Endothelial cell of umbilical vein (primary cell): ENCODE measurements at regions not wholly inside any gene's neighbourhood (a gene's known extent, or its start where the extent isn't known, plus 50 kb on each side); places are given as distances from the start of the nearest gene placed in this dataset.

ENCODE experiments used
- BruUV-seq: library from RNA; stranded (reverse); fragments of 400-500 nt; replicated peaks from 2 replicates; lab custom pipeline; 2021; lab: Mats Ljungman, UMichigan
- CTCF ChIA-PET: fragments of 300-600, 350-600 bp; sonication (Branson Sonifier 250); formaldehyde crosslinking; loops from one replicate; lab custom pipeline; 2021; ENCODE audit warnings: antibody characterized with exemption, inconsistent platforms; lab: Charles Lee
- POLR2A ChIA-PET: fragments of 300-600, 350-600 bp; sonication (Branson Sonifier 250); formaldehyde crosslinking; loops from one replicate; lab custom pipeline; 2021; ENCODE audit warnings: antibody characterized with exemption, inconsistent platforms; lab: Charles Lee
- DNase-seq: peaks from one replicate; pipeline ENCODE4 v3.0.0-alpha.2; 2011; ENCODE audit warnings: low read depth, low spot score
- FAIRE-seq: peaks from 2 replicates; lab custom pipeline; 2011; peaks lifted over from hg19 to GRCh38; lab: Jason Lieb, UNC
- H2AFZ ChIP-seq: 2 replicates; pipeline ENCODE4 v1.6.0; 2012; ENCODE audit warnings: low read depth, low read length, control low read depth, inconsistent platforms
- H3K27ac ChIP-seq: 2 replicates; pipeline ENCODE4 v1.5.1; 2011; ENCODE audit warnings: low read depth, mild to moderate bottlenecking, control low read depth, low read length, moderate library complexity; ENCODE audit not compliant: insufficient read depth
- H3K27me3 ChIP-seq, 2 experiments: 2 replicates each; pipeline versions ENCODE4 v1.6.0 to v1.6.1; 2011; ENCODE audit warnings: low read length in 2 of 2, mixed read lengths in 1 of 2; ENCODE audit not compliant: control insufficient read depth in 2 of 2, insufficient read depth in 2 of 2
- H3K36me3 ChIP-seq, 2 experiments: 2 replicates in 1 of 2; 3 replicates in 1 of 2; pipeline ENCODE4 v1.5.1; 2011; ENCODE audit warnings: low read length in 2 of 2, mild to moderate bottlenecking in 1 of 2, moderate library complexity in 1 of 2; ENCODE audit not compliant: control insufficient read depth in 2 of 2, insufficient read depth in 2 of 2; ENCODE audit errors: extremely low read depth in 1 of 2
- H3K4me1 ChIP-seq: 3 replicates; pipeline ENCODE4 v1.5.1; 2011; ENCODE audit warnings: mild to moderate bottlenecking, low read length; ENCODE audit not compliant: control insufficient read depth, insufficient read depth; ENCODE audit errors: extremely low read depth
- H3K4me2 ChIP-seq: 2 replicates; pipeline ENCODE4 v1.6.1; 2011; ENCODE audit warnings: low read length, control low read depth, mixed read lengths; ENCODE audit not compliant: insufficient read depth
- H3K4me3 ChIP-seq, 3 experiments: fragments of 200-600 bp in 1 of 3; sonication (generic), shearing (Covaris generic) in 1 of 3; replicated peaks in 1 of 3; 2 replicates each; pipeline ENCODE4 v1.5.1; 2011 to 2016; ENCODE audit warnings: control low read depth in 3 of 3, low read length in 3 of 3, mild to moderate bottlenecking in 2 of 3, inconsistent platforms in 1 of 3, low read depth in 1 of 3, moderate library complexity in 1 of 3; ENCODE audit not compliant: insufficient read depth in 1 of 3
- H3K79me2 ChIP-seq: 2 replicates; pipeline ENCODE4 v1.6.0; 2012; ENCODE audit warnings: low read length, inconsistent platforms; ENCODE audit not compliant: control insufficient read depth, insufficient read depth
- H3K9ac ChIP-seq: replicated peaks from 2 replicates; pipeline ENCODE3; 2011; ENCODE audit warnings: low read length, control low read depth; ENCODE audit not compliant: insufficient read depth; ENCODE audit errors: extremely low read depth
- H3K9me1 ChIP-seq: replicated peaks from 3 replicates; pipeline ENCODE4 v1.6.0; 2011; ENCODE audit warnings: mild to moderate bottlenecking, low read length; ENCODE audit not compliant: control insufficient read depth, insufficient read depth; ENCODE audit errors: extremely low read depth
- H3K9me3 ChIP-seq: replicated peaks from 2 replicates; pipeline ENCODE4 v1.5.1; 2012; ENCODE audit warnings: low read length, inconsistent platforms; ENCODE audit not compliant: control insufficient read depth, insufficient read depth
- H4K20me1 ChIP-seq: replicated peaks from 2 replicates; pipeline ENCODE3; 2011; ENCODE audit warnings: mild to moderate bottlenecking, low read length; ENCODE audit not compliant: control insufficient read depth, insufficient read depth; ENCODE audit errors: extremely low read depth
- GATA2 ChIP-seq: IDR thresholded peaks from 2 replicates; pipeline ENCODE4 v1.7.0; 2011; ENCODE audit warnings: low read depth, mild to moderate bottlenecking, moderate library complexity, mixed read lengths, low read length; ENCODE audit not compliant: insufficient read length, insufficient read depth
- JUN ChIP-seq: IDR thresholded peaks from 2 replicates; pipeline ENCODE4 v1.6.1; 2011; ENCODE audit warnings: borderline replicate concordance, low read depth; ENCODE audit not compliant: insufficient read length, insufficient read depth
- MYC ChIP-seq: IDR thresholded peaks from one replicate; pipeline ENCODE4 v1.6.1; 2011; ENCODE audit warnings: mild to moderate bottlenecking, low read depth, low read length
- POLR2A ChIP-seq: IDR thresholded peaks from 2 replicates; pipeline ENCODE4 v1.6.1; 2012; ENCODE audit warnings: low read depth, mild to moderate bottlenecking, control low read depth, low read length
- POLR2AphosphoS5 ChIP-seq: IDR thresholded peaks from 2 replicates; pipeline ENCODE4 v1.6.1; 2012; ENCODE audit warnings: low read depth, mild to moderate bottlenecking, control low read depth, low read length, moderate library complexity; ENCODE audit not compliant: insufficient read depth
- dilution Hi-C: fragments of 300-500 bp; cut with MboI; formaldehyde crosslinking; loops from one replicate; pipeline ENCODE4 v1.15.0; 2019; ENCODE audit warnings: low sequenced_read_pairs; ENCODE audit not compliant: extremely low pct_ligation_motif_present
- intact Hi-C: fragments of 100-400 bp; cut with micrococcal nuclease; formaldehyde crosslinking; loops from one replicate; pipeline ENCODE4 v1.10.0; 2022

GRCh38 chr2:122935506-122935905 is 1089.6 kb upstream of the CNTNAP5 start:
- FAIRE-seq, result no peak
- H3K9ac ChIP-seq, result no peak overlapping the region
- dilution Hi-C loops, result no loop called here
- H3K79me2 ChIP-seq, result no peaks in the 10 kb centered on the region
- intact Hi-C loops, result no loop called here
- no peaks in the 10 kb centered on the region for H3K9me1 ChIP-seq
- ChIA-PET POLR2A (no interaction called here), CTCF (no interaction called here)
- TF ChIP-seq POLR2A (no peak), POLR2AphosphoS5 (no peak), JUN (no peak), GATA2 (no peak)
- no TSS peak for BruUV-seq
- no peaks in the 10 kb centered on the region for H3K27me3 ChIP-seq
- peaks cover 2% of the 10 kb centered on the region for H3K9me3 ChIP-seq
- DNase-seq, result no peak
- H2AFZ ChIP-seq, result no peak overlapping the region
- no peak overlapping the region for H3K27ac ChIP-seq
- H4K20me1 ChIP-seq, result no peaks in the 10 kb centered on the region
- H3K4me3 ChIP-seq, result no peak overlapping the region
- H3K36me3 ChIP-seq, result no peaks in the 10 kb centered on the region
- no peak overlapping the region for H3K4me2 ChIP-seq
- H3K4me1 ChIP-seq, result no peaks in the 10 kb centered on the region

GRCh38 chr2:122939796-122940195 is 1085.3 kb upstream of the CNTNAP5 start:
- Histone ChIP-seq H3K4me2 (no peak overlapping the region), H3K4me3 (no peak overlapping the region), H3K36me3 (no peaks in the 10 kb centered on the region), H3K9me1 (no peaks in the 10 kb centered on the region), H3K27me3 (no peaks in the 10 kb centered on the region), H4K20me1 (no peaks in the 10 kb centered on the region), H3K79me2 (no peaks in the 10 kb centered on the region), H3K27ac (no peak overlapping the region), H3K4me1 (no peaks in the 10 kb centered on the region), H2AFZ (no peak overlapping the region), H3K9ac (no peak overlapping the region), H3K9me3 (peaks cover 2% of the 10 kb centered on the region)
- no peak for FAIRE-seq
- DNase-seq, result no peak
- CTCF ChIA-PET, result no interaction called here
- intact Hi-C loops, result no loop called here
- no peak for TF ChIP-seq MYC
- no TSS peak for BruUV-seq
- dilution Hi-C loops, result no loop called here
- POLR2A ChIA-PET, result no interaction called here
